Thoracic aorta (tissue), 2 donors: ENCODE measurements at regions not wholly inside any gene's neighbourhood (a gene's known extent, or its start where the extent isn't known, plus 50 kb on each side); places are given as distances from the start of the nearest gene placed in this dataset.

Experiments used
- ATAC-seq: fragments of 150-250 bp; one replicate; pipeline ENCODE4 v1.8.0; 2017; ENCODE audit warnings: low read depth; ENCODE audit not compliant: insufficient number of reproducible peaks, low FRiP score
- DNase-seq: peaks from one replicate; pipeline ENCODE4 v3.0.0-alpha.2; 2020; ENCODE audit warnings: low spot score
- H3K27ac ChIP-seq, 2 donors: fragments of 200-600 bp; sonication (generic); 1 replicate in 1 of 2; 2 replicates in 1 of 2; pipeline ENCODE4 v1.5.1; 2016; ENCODE audit warnings: mild to moderate bottlenecking in 2 of 2, moderate library complexity in 2 of 2
- H3K27me3 ChIP-seq: fragments of 200-600 bp; sonication (generic); replicated peaks from 2 replicates; pipeline ENCODE4 v1.6.0; 2016; ENCODE audit warnings: mild to moderate bottlenecking; ENCODE audit not compliant: insufficient read depth
- H3K36me3 ChIP-seq: fragments of 200-600 bp; sonication (generic); one replicate; pipeline ENCODE4 v1.5.1; 2016
- H3K4me1 ChIP-seq, 2 donors: fragments of 200-600 bp; sonication (generic); 1 replicate in 1 of 2; 2 replicates in 1 of 2; pipeline versions ENCODE4 v1.5.1 to v1.6.0; 2016; ENCODE audit warnings: low read depth in 2 of 2, mild to moderate bottlenecking in 1 of 2; ENCODE audit not compliant: control insufficient read depth in 1 of 2
- H3K4me3 ChIP-seq: fragments of 200-600 bp; sonication (generic); 2 replicates; pipeline ENCODE4 v1.5.1; 2016; ENCODE audit warnings: mild to moderate bottlenecking
- H3K9me3 ChIP-seq: fragments of 200-600 bp; sonication (generic); 2 replicates; pipeline ENCODE4 v1.5.1; 2016
- CTCF ChIP-seq: fragments of 200-600 bp; sonication (generic); IDR thresholded peaks from one replicate; pipeline ENCODE4 v1.5.1; 2019; ENCODE audit warnings: antibody characterized with exemption

- Histone ChIP-seq H3K9me3 (no peaks in the 10 kb centered on the region), H3K27ac (no peak overlapping the region), H3K4me3 (no peak overlapping the region), H3K27me3 (no peaks in the 10 kb centered on the region), H3K4me1 (no peaks in the 10 kb centered on the region), H3K36me3 (no peaks in the 10 kb centered on the region)
- no peak for TF ChIP-seq CTCF
- DNase-seq (no peak), ATAC-seq (no peak)
Observed at GRCh38 chrX:20802036-20802435, 535.3 kb upstream of the RPS6KA3 start.

- no peak for ATAC-seq
- TF ChIP-seq CTCF = no peak
Observed at GRCh38 chrX:20796450-20796849, 529.7 kb upstream of the RPS6KA3 start.

GRCh38 chrX:20789103-20789502 is 522.4 kb upstream of the RPS6KA3 start:
- no peaks in the 10 kb centered on the region for H3K9me3 ChIP-seq
- DNase-seq (no peak), ATAC-seq (no peak)
- H3K36me3 ChIP-seq = no peaks in the 10 kb centered on the region
- no peak overlapping the region for H3K27ac ChIP-seq
- H3K4me3 ChIP-seq = no peak overlapping the region
- H3K27me3 ChIP-seq = no peaks in the 10 kb centered on the region
- no peaks in the 10 kb centered on the region for H3K4me1 ChIP-seq
- no peak for TF ChIP-seq CTCF

More at GRCh38 chrX:20796450-20796849, 529.7 kb upstream of the RPS6KA3 start:
- no peaks in the 10 kb centered on the region for H3K27me3 ChIP-seq
- no peak for DNase-seq
- H3K27ac ChIP-seq = no peak overlapping the region
- no peaks in the 10 kb centered on the region for H3K4me1 ChIP-seq
- H3K36me3 ChIP-seq = no peaks in the 10 kb centered on the region
- no peaks in the 10 kb centered on the region for H3K9me3 ChIP-seq
- H3K4me3 ChIP-seq = no peak overlapping the region

GRCh38 chrX:20767346-20767745 is 500.6 kb upstream of the RPS6KA3 start:
- Histone ChIP-seq H3K27me3 (no peaks in the 10 kb centered on the region), H3K27ac (no peak overlapping the region), H3K4me3 (no peak overlapping the region), H3K36me3 (no peaks in the 10 kb centered on the region), H3K4me1 (no peaks in the 10 kb centered on the region), H3K9me3 (no peaks in the 10 kb centered on the region)
- no peak for TF ChIP-seq CTCF
- DNase-seq (no peak), ATAC-seq (no peak)

- no peak for TF ChIP-seq CTCF
- H3K4me3 ChIP-seq = no peak overlapping the region
- no peaks in the 10 kb centered on the region for H3K36me3 ChIP-seq
- DNase-seq = no peak
- ATAC-seq = no peak
- no peaks in the 10 kb centered on the region for H3K4me1 ChIP-seq
- no peaks in the 10 kb centered on the region for H3K27me3 ChIP-seq
- H3K27ac ChIP-seq = no peak overlapping the region
- H3K9me3 ChIP-seq = no peaks in the 10 kb centered on the region
Observed at GRCh38 chrX:20756585-20756984, 489.9 kb upstream of the RPS6KA3 start.
